Spinal cord (tissue), 9 donors: ENCODE measurements at regions not wholly inside any gene's neighbourhood (a gene's known extent, or its start where the extent isn't known, plus 50 kb on each side); places are given as distances from the start of the nearest gene placed in this dataset.

Experiments
- DNase-seq, 6 donors: peaks; one replicate each; pipeline versions ENCODE4 v3.0.0 to v3.0.0-alpha.2; 2013 to 2015; ENCODE audit warnings: low spot score in 6 of 6, low read depth in 4 of 6
- H3K27ac ChIP-seq: one replicate; pipeline ENCODE4 v1.5.1; 2013; ENCODE audit warnings: low read depth, low read length, control low read depth
- H3K27me3 ChIP-seq: one replicate; pipeline ENCODE4 v1.6.1; 2013; ENCODE audit warnings: low read length; ENCODE audit not compliant: control insufficient read depth, insufficient read depth
- H3K36me3 ChIP-seq: one replicate; pipeline ENCODE4 v1.6.1; 2013; ENCODE audit warnings: low read length; ENCODE audit not compliant: control insufficient read depth, insufficient read depth
- H3K4me1 ChIP-seq: one replicate; pipeline ENCODE4 v1.6.1; 2013; ENCODE audit warnings: low read length; ENCODE audit not compliant: control insufficient read depth, insufficient read depth
- H3K4me3 ChIP-seq: one replicate; pipeline ENCODE4 v1.5.1; 2013; ENCODE audit warnings: low read depth, low read length, control low read depth
- H3K9me3 ChIP-seq: one replicate; pipeline ENCODE4 v1.6.1; 2013; ENCODE audit warnings: low read length; ENCODE audit not compliant: control insufficient read depth, insufficient read depth
- WGBS: methylation state at CpG from one replicate; pipeline ENCODE4 v1.1.5; 2013; ENCODE audit warnings: missing lambda C conversion rate; ENCODE audit not compliant: insufficient coverage; 5-methylcytosine and 5-hydroxymethylcytosine counted together
- donor health status: healthy.

DNA sequence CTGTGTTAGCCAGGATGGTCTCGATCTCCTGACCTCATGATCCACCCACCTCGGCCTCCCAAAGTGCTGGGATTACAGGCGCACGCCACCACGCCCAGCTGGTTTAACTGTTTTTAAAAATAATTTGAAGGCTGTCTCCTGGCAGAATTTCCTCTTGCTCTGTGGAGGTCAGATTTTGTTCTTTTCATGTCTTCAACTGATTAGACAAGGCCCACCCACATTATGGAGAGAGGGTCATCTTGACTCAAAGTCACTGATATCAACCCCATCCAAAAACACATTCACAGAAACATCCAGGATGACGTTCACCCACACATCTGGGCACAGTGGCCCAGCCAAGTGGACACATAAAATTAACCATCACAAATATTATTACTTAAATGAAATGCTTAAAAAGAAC lies 365.4 kb downstream of the DHRSX start:
- WGBS: no CpG with 5 or more reads among the region's 6 CpGs
- no peak overlapping the region for H3K4me3 ChIP-seq
- H3K36me3 ChIP-seq: no peaks in the 10 kb centered on the region
- no peaks in the 10 kb centered on the region for H3K4me1 ChIP-seq
- no peaks in the 10 kb centered on the region for H3K9me3 ChIP-seq
- no peak for DNase-seq
- no peak overlapping the region for H3K27ac ChIP-seq
- H3K27me3 ChIP-seq: no peaks in the 10 kb centered on the region

DNA sequence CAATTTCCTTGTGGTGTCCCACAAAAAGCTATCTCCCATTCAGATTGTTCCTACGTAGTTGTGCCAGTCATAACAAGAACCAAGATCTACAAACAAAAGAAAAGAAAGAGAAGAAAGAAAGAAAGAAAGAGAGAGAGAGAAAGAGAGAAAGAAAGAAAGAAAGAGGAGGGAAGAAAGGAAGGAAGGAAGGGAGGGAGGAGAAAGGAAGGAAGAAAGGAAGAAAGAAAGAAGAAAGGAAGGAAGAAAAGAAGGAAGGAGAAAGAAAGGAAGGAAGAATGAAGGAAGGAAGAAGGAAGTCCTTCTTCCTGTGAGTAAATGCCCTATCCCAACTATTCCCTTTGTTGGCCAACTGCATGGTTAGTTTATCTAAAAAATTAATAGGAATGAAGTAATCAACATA lies 366.0 kb downstream of the DHRSX start:
- no peaks in the 10 kb centered on the region for H3K27me3 ChIP-seq
- no peaks in the 10 kb centered on the region for H3K9me3 ChIP-seq
- DNase-seq: no peak
- H3K36me3 ChIP-seq: no peaks in the 10 kb centered on the region
- no peak overlapping the region for H3K4me3 ChIP-seq
- WGBS: no CpG with 5 or more reads among the region's 1 CpG
- H3K27ac ChIP-seq: no peak overlapping the region
- no peaks in the 10 kb centered on the region for H3K4me1 ChIP-seq
